ENCODE measurements at regions not wholly inside any gene's neighbourhood (a gene's known extent, or its start where the extent isn't known, plus 50 kb on each side); places are given as distances from the start of the nearest gene placed in this dataset.
"Not testable (repeated sequence)": the region's sequence is repeated elsewhere in the genome, so short reads cannot be mapped to it uniquely, and the experiment has no call there.

- peak; percentile 40 for ATAC-seq
These were observed 76.8 kb upstream of the SOX13 start for GRCh38 chr1:203996126-203996525.

GRCh38 chr1:203998571-203998970 is 74.3 kb upstream of the SOX13 start:
- not testable (repeated sequence) for DNase-seq (ENCODE audit: low spot score); ATAC-seq

More at GRCh38 chr1:203996126-203996525, 76.8 kb upstream of the SOX13 start:
- peak; percentile 33 for DNase-seq (ENCODE audit: low spot score)

GRCh38 chr1:203999618-204000017 is 73.3 kb upstream of the SOX13 start:
- DNase-seq (ENCODE audit: low spot score), result no peak
- ATAC-seq, result no peak

GRCh38 chr1:204001166-204001901 is 71.6 kb upstream of the SOX13 start:
- DNase-seq (ENCODE audit: low spot score) (no peak), ATAC-seq (no peak)

- ATAC-seq (no peak), DNase-seq (ENCODE audit: low spot score) (no peak)
These were observed 70.3 kb upstream of the SOX13 start for GRCh38 chr1:204002614-204003013.

- DNase-seq (ENCODE audit: low spot score), result no peak
These were observed 69.4 kb upstream of the SOX13 start for GRCh38 chr1:204003536-204003935.

GRCh38 chr1:204011426-204011825 is 61.5 kb upstream of the SOX13 start:
- no peak for DNase-seq (ENCODE audit: low spot score)
- no peak for ATAC-seq

More at GRCh38 chr1:204003536-204003935, 69.4 kb upstream of the SOX13 start:
- ATAC-seq, result no peak

GRCh38 chr1:204013052-204013451 is 59.9 kb upstream of the SOX13 start:
- DNase-seq (ENCODE audit: low spot score) (no peak), ATAC-seq (no peak)

- DNase-seq (ENCODE audit: low spot score), result no peak
- ATAC-seq, result no peak
These were observed 58.6 kb upstream of the SOX13 start for GRCh38 chr1:204014336-204014735.

- not testable (repeated sequence) for DNase-seq (ENCODE audit: low spot score); ATAC-seq
These were observed 58.0 kb upstream of the SOX13 start for GRCh38 chr1:204014961-204015360.

- no peak for ATAC-seq
These were observed 55.9 kb upstream of the SOX13 start for GRCh38 chr1:204017032-204017431.

GRCh38 chr1:204018460-204018859 is 54.5 kb upstream of the SOX13 start:
- ATAC-seq (no peak), DNase-seq (ENCODE audit: low spot score) (no peak)

More at GRCh38 chr1:204017032-204017431, 55.9 kb upstream of the SOX13 start:
- no peak for DNase-seq (ENCODE audit: low spot score)
